Liver (tissue), 8 donors: ENCODE measurements at regions not wholly inside any gene's neighbourhood (a gene's known extent, or its start where the extent isn't known, plus 50 kb on each side); places are given as distances from the start of the nearest gene placed in this dataset.

ENCODE experiments used
- DNase-seq: peaks from one replicate; pipeline ENCODE4 v3.0.0-alpha.2; 2017; ENCODE audit warnings: low spot score
- H3K27ac ChIP-seq, 2 donors: one replicate each; pipeline ENCODE4 v1.7.0; 2013; ENCODE audit warnings: inconsistent platforms in 2 of 2, low read length in 2 of 2, control low read depth in 1 of 2, low read depth in 1 of 2, mild to moderate bottlenecking in 1 of 2
- H3K27me3 ChIP-seq, 4 donors: one replicate each; pipeline versions ENCODE4 v1.6.1 to v1.7.0; 2013; ENCODE audit warnings: low read length in 3 of 4, inconsistent platforms in 1 of 4, mild to moderate bottlenecking in 1 of 4, moderate library complexity in 1 of 4; ENCODE audit not compliant: control insufficient read depth in 4 of 4, insufficient read depth in 4 of 4
- H3K36me3 ChIP-seq, 4 donors: one replicate each; pipeline versions ENCODE4 v1.6.1 to v1.7.0; 2013; ENCODE audit warnings: low read length in 3 of 4, mild to moderate bottlenecking in 3 of 4, low read depth in 1 of 4, moderate library complexity in 1 of 4; ENCODE audit not compliant: control insufficient read depth in 4 of 4, insufficient read depth in 3 of 4
- H3K4me1 ChIP-seq, 4 donors: one replicate each; pipeline versions ENCODE4 v1.6.1 to v1.7.0; 2013; ENCODE audit warnings: low read length in 3 of 4, mild to moderate bottlenecking in 3 of 4, moderate library complexity in 1 of 4; ENCODE audit not compliant: control insufficient read depth in 4 of 4, insufficient read depth in 4 of 4
- H3K4me3 ChIP-seq, 3 donors: one replicate each; pipeline versions ENCODE4 v1.6.1 to v1.7.0; 2013; ENCODE audit warnings: low read length in 3 of 3, control low read depth in 1 of 3, low read depth in 1 of 3, mild to moderate bottlenecking in 1 of 3
- H3K9ac ChIP-seq, 2 donors: one replicate each; pipeline ENCODE4 v1.7.0; 2013; ENCODE audit warnings: low read length in 2 of 2, mild to moderate bottlenecking in 2 of 2, moderate library complexity in 2 of 2, control low read depth in 1 of 2, low read depth in 1 of 2
- H3K9me3 ChIP-seq, 4 donors: one replicate each; pipeline versions ENCODE4 v1.6.1 to v1.7.0; 2013; ENCODE audit warnings: low read length in 3 of 4; ENCODE audit not compliant: control insufficient read depth in 4 of 4
- CTCF ChIP-seq: fragments of 150-350 bp; IDR thresholded peaks from 2 replicates; pipeline ENCODE4 v1.5.1; 2017; ENCODE audit warnings: improper control_type of control experiment, low read depth, low read length; ENCODE audit not compliant: missing input control
- EGR1 ChIP-seq, 2 donors: IDR thresholded peaks; 2 replicates each; pipeline ENCODE4 v1.6.1; 2016 to 2018; ENCODE audit warnings: antibody characterized with exemption in 2 of 2, low read depth in 2 of 2
- FOXA1 ChIP-seq: IDR thresholded peaks from 2 replicates; pipeline ENCODE4 v1.6.1; 2016; ENCODE audit warnings: antibody characterized with exemption
- FOXA2 ChIP-seq: IDR thresholded peaks from 2 replicates; pipeline ENCODE4 v1.6.1; 2016; ENCODE audit warnings: antibody characterized with exemption
- GABPA ChIP-seq, 2 donors: IDR thresholded peaks in 1 of 2; conservative IDR thresholded peaks in 1 of 2; 2 replicates each; pipeline ENCODE4 v1.6.1; 2016; ENCODE audit warnings: antibody characterized with exemption in 2 of 2, mild to moderate bottlenecking in 1 of 2, moderate library complexity in 1 of 2
- HNF4A ChIP-seq, 2 donors: conservative IDR thresholded peaks; 2 replicates each; pipeline ENCODE4 v1.6.1; 2016; ENCODE audit warnings: antibody characterized with exemption in 2 of 2, mild to moderate bottlenecking in 2 of 2
- HNF4G ChIP-seq: IDR thresholded peaks from 2 replicates; pipeline ENCODE4 v1.6.1; 2016; ENCODE audit warnings: antibody characterized with exemption
- JUND ChIP-seq, 2 donors: IDR thresholded peaks; 2 replicates each; pipeline ENCODE4 v1.6.1; 2016; ENCODE audit warnings: antibody characterized with exemption in 2 of 2
- MAX ChIP-seq: IDR thresholded peaks from 2 replicates; pipeline ENCODE4 v1.6.1; 2016; ENCODE audit warnings: antibody characterized with exemption
- NR2F2 ChIP-seq: IDR thresholded peaks from 2 replicates; pipeline ENCODE4 v1.6.1; 2016; ENCODE audit warnings: antibody characterized with exemption
- RAD21 ChIP-seq, 2 donors: IDR thresholded peaks; 2 replicates each; pipeline ENCODE4 v1.6.1; 2016; ENCODE audit warnings: antibody characterized with exemption in 2 of 2, mild to moderate bottlenecking in 2 of 2
- REST ChIP-seq: IDR thresholded peaks from 2 replicates; pipeline ENCODE4 v1.6.1; 2016; ENCODE audit warnings: antibody characterized with exemption, mild to moderate bottlenecking
- RXRA ChIP-seq, 2 donors: IDR thresholded peaks; 2 replicates each; pipeline ENCODE4 v1.6.1; 2017 to 2018; ENCODE audit warnings: antibody characterized with exemption in 2 of 2, mild to moderate bottlenecking in 1 of 2
- SP1 ChIP-seq: IDR thresholded peaks from 2 replicates; pipeline ENCODE4 v1.6.1; 2018; ENCODE audit warnings: antibody characterized with exemption, mild to moderate bottlenecking
- TAF1 ChIP-seq: conservative IDR thresholded peaks from 2 replicates; pipeline ENCODE4 v1.6.1; 2016; ENCODE audit warnings: antibody characterized with exemption, mild to moderate bottlenecking
- YY1 ChIP-seq: IDR thresholded peaks from 2 replicates; pipeline ENCODE4 v1.6.1; 2016; ENCODE audit warnings: antibody characterized with exemption, mild to moderate bottlenecking
- ZBTB33 ChIP-seq: IDR thresholded peaks from 2 replicates; pipeline ENCODE4 v1.6.1; 2016; ENCODE audit warnings: antibody characterized with exemption
- WGBS: extraction: QIAGEN DNeasy Blood & Tissue Kit; methylation state at CpG from one replicate; pipeline ENCODE4 v1.1.7; 2013; 5-methylcytosine and 5-hydroxymethylcytosine counted together
- donor health status: healthy.
- donor health status: healthy.
- donor health status: healthy.
- donor health status: healthy.
- donor health status: healthy.

- Histone ChIP-seq H3K4me3 (no peak overlapping the region), H3K27ac (no peak overlapping the region), H3K36me3 (no peaks in the 10 kb centered on the region), H3K9me3 (no peaks in the 10 kb centered on the region), H3K4me1 (no peaks in the 10 kb centered on the region), H3K9ac (no peak overlapping the region), H3K27me3 (no peaks in the 10 kb centered on the region)
- DNase-seq, result no peak
- TF ChIP-seq TAF1 (no peak), SP1 (no peak), EGR1 (IDR thresholded peaks at IDR 0.05; ENCODE audit: low read depth in 2 of 2) (no peak), FOXA2 (no peak), ZBTB33 (no peak), FOXA1 (no peak), CTCF (no peak), HNF4G (no peak), RAD21 (IDR thresholded peaks at IDR 0.05) (no peak), MAX (no peak), REST (no peak), HNF4A (conservative IDR thresholded peaks at IDR 0.05) (no peak), YY1 (no peak), GABPA (IDR thresholded peaks at IDR 0.05 in 1 of 2, conservative IDR thresholded peaks at IDR 0.05 in 1 of 2) (no peak), RXRA (IDR thresholded peaks at IDR 0.05) (no peak), NR2F2 (no peak)
- WGBS, result 82% methylated on average over 2 of the region's 2 CpGs
These were observed 101.6 kb upstream of the RUNX1 start for GRCh38 chr21:35150562-35151226.

- DNase-seq, result no peak
- H3K9me3 ChIP-seq, result no peaks in the 10 kb centered on the region
- no peak overlapping the region for H3K27ac ChIP-seq
- H3K4me3 ChIP-seq, result no peak overlapping the region
- WGBS, result 81% methylated on average over 3 of the region's 3 CpGs
- no peaks in the 10 kb centered on the region for H3K4me1 ChIP-seq
- H3K36me3 ChIP-seq, result no peaks in the 10 kb centered on the region
- no peaks in the 10 kb centered on the region for H3K27me3 ChIP-seq
- H3K9ac ChIP-seq, result no peak overlapping the region
- no peak for TF ChIP-seq YY1
- TF ChIP-seq HNF4A (conservative IDR thresholded peaks at IDR 0.05), result no peak
- TF ChIP-seq ZBTB33, result no peak
- TF ChIP-seq GABPA (IDR thresholded peaks at IDR 0.05 in 1 of 2, conservative IDR thresholded peaks at IDR 0.05 in 1 of 2), result no peak
- no peak for TF ChIP-seq CTCF
- TF ChIP-seq SP1, result no peak
- TF ChIP-seq EGR1 (IDR thresholded peaks at IDR 0.05; ENCODE audit: low read depth in 2 of 2), result no peak
- no peak for TF ChIP-seq NR2F2
- no peak for TF ChIP-seq FOXA2
- no peak for TF ChIP-seq HNF4G
- no peak for TF ChIP-seq MAX
- no peak for TF ChIP-seq RAD21 (IDR thresholded peaks at IDR 0.05)
- TF ChIP-seq FOXA1, result no peak
- TF ChIP-seq JUND (IDR thresholded peaks at IDR 0.05), result no peak
These were observed 100.6 kb upstream of the RUNX1 start for GRCh38 chr21:35149698-35150097.
